ENCODE measurements at regions not wholly inside any gene's neighbourhood (a gene's known extent, or its start where the extent isn't known, plus 50 kb on each side); places are given as distances from the start of the nearest gene placed in this dataset.

- H3K4me1 ChIP-seq (ENCODE audit: insufficient read depth, low read length) = no peaks in the 10 kb centered on the region
- Mint-ChIP-seq H3K27me3 (no peaks in the 10 kb centered on the region), H3K9me3 (peaks cover 10% of the 10 kb centered on the region), H3K36me3 (ENCODE audit: low read depth) (no peaks in the 10 kb centered on the region), H3K4me1 (ENCODE audit: low read depth) (no peaks in the 10 kb centered on the region), H3K27ac (no peak overlapping the region), H3K4me3 (no peak overlapping the region)
- no peak overlapping the region for H3K4me3 ChIP-seq (ENCODE audit: low read length)
- ChIA-PET POLR2A (no interaction called here), CTCF (no interaction called here)
- TF ChIP-seq CTCF (IDR thresholded peaks at IDR 0.05) = no peak
- no peaks in the 10 kb centered on the region for H3K27me3 ChIP-seq (ENCODE audit: control insufficient read depth in 1 of 2, insufficient read depth in 2 of 2, low read length in 2 of 2)
- intact Hi-C loops (cut with DNase I, micrococcal nuclease) = no loop called here
- ATAC-seq (ENCODE audit: poor library complexity) = no peak
- no peaks in the 10 kb centered on the region for H3K36me3 ChIP-seq (ENCODE audit: insufficient read depth, low read length)
- H3K27ac ChIP-seq (ENCODE audit: low read depth in 1 of 2, low read length in 2 of 2) = no peak overlapping the region
- no peaks in the 10 kb centered on the region for H3K9me3 ChIP-seq (ENCODE audit: control insufficient read depth in 1 of 2, insufficient read depth in 1 of 2, low read length in 2 of 2)
- no peak for DNase-seq
Observed at GRCh38 chr7:46581268-46581667, 660.2 kb upstream of the IGFBP3 start.

GRCh38 chr7:46580766-46581165 lies 659.7 kb upstream of the IGFBP3 start:
- no peak for TF ChIP-seq CTCF (IDR thresholded peaks at IDR 0.05)
- no peak overlapping the region for H3K4me3 Mint-ChIP-seq
- ChIA-PET CTCF (no interaction called here), POLR2A (no interaction called here)
- H3K27me3 Mint-ChIP-seq = no peaks in the 10 kb centered on the region
- intact Hi-C loops (cut with DNase I, micrococcal nuclease) = no loop called here
- no peak overlapping the region for H3K27ac Mint-ChIP-seq
- no peaks in the 10 kb centered on the region for H3K36me3 ChIP-seq (ENCODE audit: insufficient read depth, low read length)
- H3K27ac ChIP-seq (ENCODE audit: low read depth in 1 of 2, low read length in 2 of 2) = no peak overlapping the region
- no peaks in the 10 kb centered on the region for H3K36me3 Mint-ChIP-seq (ENCODE audit: low read depth)
- H3K4me1 ChIP-seq (ENCODE audit: insufficient read depth, low read length) = no peaks in the 10 kb centered on the region
- ATAC-seq (ENCODE audit: poor library complexity) (no peak), DNase-seq (no peak)
- H3K9me3 Mint-ChIP-seq = peaks cover 12% of the 10 kb centered on the region
- H3K27me3 ChIP-seq (ENCODE audit: control insufficient read depth in 1 of 2, insufficient read depth in 2 of 2, low read length in 2 of 2) = no peaks in the 10 kb centered on the region
- H3K4me3 ChIP-seq (ENCODE audit: low read length) = no peak overlapping the region
- no peaks in the 10 kb centered on the region for H3K9me3 ChIP-seq (ENCODE audit: control insufficient read depth in 1 of 2, insufficient read depth in 1 of 2, low read length in 2 of 2)
- no peaks in the 10 kb centered on the region for H3K4me1 Mint-ChIP-seq (ENCODE audit: low read depth)

- Mint-ChIP-seq H3K27ac (no peak overlapping the region), H3K4me1 (ENCODE audit: low read depth) (no peaks in the 10 kb centered on the region), H3K36me3 (ENCODE audit: low read depth) (no peaks in the 10 kb centered on the region), H3K27me3 (no peaks in the 10 kb centered on the region), H3K9me3 (peaks cover 17% of the 10 kb centered on the region), H3K4me3 (no peak overlapping the region)
- H3K4me3 ChIP-seq (ENCODE audit: low read length) = no peak overlapping the region
- no peaks in the 10 kb centered on the region for H3K27me3 ChIP-seq (ENCODE audit: control insufficient read depth in 1 of 2, insufficient read depth in 2 of 2, low read length in 2 of 2)
- no peak overlapping the region for H3K27ac ChIP-seq (ENCODE audit: low read depth in 1 of 2, low read length in 2 of 2)
- H3K4me1 ChIP-seq (ENCODE audit: insufficient read depth, low read length) = no peaks in the 10 kb centered on the region
- intact Hi-C loops (cut with DNase I, micrococcal nuclease) = no loop called here
- no peak for DNase-seq
- no peaks in the 10 kb centered on the region for H3K36me3 ChIP-seq (ENCODE audit: insufficient read depth, low read length)
- no peak for TF ChIP-seq CTCF (IDR thresholded peaks at IDR 0.05)
- no peak for ATAC-seq (ENCODE audit: poor library complexity)
- no peaks in the 10 kb centered on the region for H3K9me3 ChIP-seq (ENCODE audit: control insufficient read depth in 1 of 2, insufficient read depth in 1 of 2, low read length in 2 of 2)
- CTCF ChIA-PET = no interaction called here
- POLR2A ChIA-PET = no interaction called here
Observed at GRCh38 chr7:46577394-46577793, 656.3 kb upstream of the IGFBP3 start.

All from CD4-positive, alpha-beta T cell (primary cell).